NOMO-1 treated with dmso at 0.1 percent for 144 hours (cell line): ENCODE measurements at regions not wholly inside any gene's neighbourhood (a gene's known extent, or its start where the extent isn't known, plus 50 kb on each side); places are given as distances from the start of the nearest gene placed in this dataset.

ENCODE experiments used
- DNase-seq: peaks from one replicate; lab custom pipeline; 2025; ENCODE audit not compliant: unreplicated experiment; lab: John Stamatoyannopoulos, UW

- DNase-seq, result no peak
Measured at GRCh38 chr6:4591218-4591617, 185.0 kb upstream of the CDYL start.

GRCh38 chr6:4589295-4589694 lies 186.9 kb upstream of the CDYL start:
- no peak for DNase-seq

GRCh38 chr6:4588581-4588980 lies 187.6 kb upstream of the CDYL start:
- DNase-seq, result no peak

GRCh38 chr6:4588163-4588562 lies 188.0 kb upstream of the CDYL start:
- no peak for DNase-seq

- DNase-seq, result no peak
Measured at GRCh38 chr6:4587171-4587570, 189.0 kb upstream of the CDYL start.

- DNase-seq, result no peak
Measured at GRCh38 chr6:4586469-4586859, 189.7 kb upstream of the CDYL start.

GRCh38 chr6:4585682-4586468 lies 190.3 kb upstream of the CDYL start:
- DNase-seq, result no peak

GRCh38 chr6:4584801-4585200 lies 191.4 kb upstream of the CDYL start:
- no peak for DNase-seq

- DNase-seq, result no peak
Measured at GRCh38 chr6:4582506-4583417, 193.4 kb upstream of the CDYL start.

- no peak for DNase-seq
Measured at GRCh38 chr6:4581468-4582385, 194.5 kb upstream of the CDYL start.

GRCh38 chr6:4580361-4580760 lies 195.8 kb upstream of the CDYL start:
- DNase-seq, result no peak

- no peak for DNase-seq
Measured at GRCh38 chr6:4577406-4577805, 198.8 kb upstream of the CDYL start.

GRCh38 chr6:4575714-4576113 lies 200.5 kb upstream of the CDYL start:
- no peak for DNase-seq

GRCh38 chr6:4574007-4574406 lies 202.2 kb upstream of the CDYL start:
- no peak for DNase-seq

GRCh38 chr6:4571011-4571410 lies 205.2 kb upstream of the CDYL start:
- no peak for DNase-seq

GRCh38 chr6:4568138-4568537 lies 208.1 kb upstream of the CDYL start:
- no peak for DNase-seq

- no peak for DNase-seq
Measured at GRCh38 chr6:4567141-4567540, 209.1 kb upstream of the CDYL start.

- no peak for DNase-seq
Measured at GRCh38 chr6:4565301-4566250, 210.6 kb upstream of the CDYL start.

- DNase-seq, result no peak
Measured at GRCh38 chr6:4564801-4565271, 211.4 kb upstream of the CDYL start.

GRCh38 chr6:4563877-4564276 lies 212.3 kb upstream of the CDYL start:
- DNase-seq, result no peak
